GM19035 (cell line): ENCODE measurements at regions not wholly inside any gene's neighbourhood (a gene's known extent, or its start where the extent isn't known, plus 50 kb on each side); places are given as distances from the start of the nearest gene placed in this dataset.

Source experiments
- ATAC-seq: cut with Tn5 transposase; IDR thresholded peaks from one replicate; pipeline ENCODE4 v1.9.1; 2021; ENCODE audit not compliant: unreplicated experiment

DNA sequence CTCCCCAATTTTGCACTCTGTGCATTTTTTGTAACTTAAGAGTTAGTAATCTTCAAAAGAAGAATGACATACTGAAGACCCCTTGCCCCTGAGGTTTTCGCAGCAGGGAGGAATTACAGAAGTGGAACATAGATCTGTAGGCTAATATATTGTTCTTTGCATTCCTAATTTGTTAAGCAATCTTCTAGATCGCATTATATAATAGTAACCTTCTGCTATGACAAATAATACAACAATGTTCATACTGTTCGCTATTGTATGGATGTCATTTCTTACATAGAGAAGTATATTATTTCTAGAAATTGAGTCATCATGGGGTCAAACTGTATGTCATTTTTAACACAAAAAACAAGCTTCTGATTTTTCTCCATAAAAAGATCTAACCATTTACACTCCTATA lies 95.8 kb upstream of the TGFBR2 start:
- ATAC-seq, result no peak

DNA sequence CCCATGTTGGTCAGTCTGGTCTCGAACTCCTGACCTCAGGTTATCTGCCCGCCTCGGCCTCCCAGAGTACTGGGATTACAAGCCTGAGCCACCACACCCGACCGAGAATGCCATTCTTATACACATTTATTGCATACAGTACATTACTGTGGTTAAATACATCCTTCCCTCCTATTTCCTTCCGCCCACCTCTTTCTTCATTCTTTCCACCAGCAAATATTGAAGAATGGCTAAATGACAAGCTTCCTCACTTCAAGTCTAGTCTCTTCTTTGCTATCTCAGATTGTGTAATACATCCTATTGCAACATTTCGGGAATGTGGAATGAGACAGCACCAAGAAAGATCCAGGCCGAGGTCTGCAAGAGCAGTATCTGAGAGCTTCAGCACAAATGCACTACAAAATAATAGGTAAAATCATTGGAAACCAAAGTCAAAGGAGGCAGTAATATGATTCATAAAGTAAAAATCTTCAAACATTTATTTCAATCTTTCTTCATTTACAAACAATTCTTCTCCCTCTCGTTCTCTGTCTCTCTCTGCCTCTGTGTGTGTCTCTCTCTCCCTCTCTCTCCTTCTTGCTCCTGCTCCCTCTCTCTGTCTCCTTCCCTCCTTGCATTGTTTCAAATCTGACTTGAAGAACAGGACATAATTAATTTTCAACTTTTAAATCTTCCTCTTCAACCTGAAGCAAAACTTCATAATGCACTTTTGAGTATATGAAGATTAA lies 94.7 kb upstream of the TGFBR2 start:
- no peak for ATAC-seq

DNA sequence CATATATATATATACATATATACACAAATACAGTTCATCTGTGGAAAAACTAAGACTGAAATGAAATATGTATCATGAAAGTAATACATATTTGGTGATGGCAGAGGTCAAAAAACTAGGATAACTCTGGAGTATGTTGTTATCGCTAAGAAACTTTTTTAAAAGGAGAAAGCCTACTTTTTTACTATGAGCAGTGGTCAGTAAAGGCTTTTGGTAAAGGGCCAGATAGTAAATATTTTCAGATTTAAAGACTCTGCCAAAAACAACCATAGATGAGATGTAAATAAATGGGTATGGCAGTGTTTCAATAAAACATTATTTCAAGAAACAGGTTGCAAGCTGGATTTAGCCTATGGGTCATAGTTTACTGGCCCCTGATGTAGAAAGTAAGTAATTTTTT lies 93.8 kb upstream of the TGFBR2 start:
- ATAC-seq, result no peak

DNA sequence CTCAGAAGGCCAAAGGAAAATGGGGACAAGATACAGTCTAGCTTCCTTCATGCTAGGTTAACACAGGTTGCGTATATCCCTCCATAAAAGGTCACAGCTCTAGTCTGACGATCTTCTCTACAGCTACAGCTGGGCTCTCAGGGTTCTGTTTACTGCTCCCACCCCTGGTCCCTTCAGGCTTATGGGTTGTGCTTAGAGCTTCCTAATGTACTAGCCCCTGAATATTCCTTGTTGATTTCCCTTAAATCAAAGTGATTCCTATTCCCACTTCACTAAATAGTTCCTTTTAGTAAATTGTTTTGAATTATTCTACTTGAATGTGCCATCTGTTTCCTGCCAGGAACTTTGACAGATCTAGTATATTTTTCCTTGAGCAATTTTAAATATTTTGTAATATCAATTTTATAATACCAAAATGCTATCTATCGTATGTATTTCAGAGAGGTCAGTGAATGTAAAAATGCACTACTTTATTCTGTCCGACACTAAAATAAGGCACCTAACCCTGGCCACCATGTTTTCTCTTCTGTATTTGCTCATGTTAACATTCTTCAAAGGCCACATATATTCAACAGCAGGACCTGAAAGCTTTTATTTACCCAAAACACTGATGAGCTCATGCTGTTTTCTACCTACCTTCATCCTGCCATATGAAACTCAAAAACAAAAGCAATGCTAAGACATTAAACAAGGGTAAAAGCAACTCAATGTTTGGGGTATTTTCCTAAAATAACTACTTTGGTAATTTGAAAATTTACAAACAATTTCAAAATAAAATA lies 92.8 kb upstream of the TGFBR2 start:
- ATAC-seq, result no peak

DNA sequence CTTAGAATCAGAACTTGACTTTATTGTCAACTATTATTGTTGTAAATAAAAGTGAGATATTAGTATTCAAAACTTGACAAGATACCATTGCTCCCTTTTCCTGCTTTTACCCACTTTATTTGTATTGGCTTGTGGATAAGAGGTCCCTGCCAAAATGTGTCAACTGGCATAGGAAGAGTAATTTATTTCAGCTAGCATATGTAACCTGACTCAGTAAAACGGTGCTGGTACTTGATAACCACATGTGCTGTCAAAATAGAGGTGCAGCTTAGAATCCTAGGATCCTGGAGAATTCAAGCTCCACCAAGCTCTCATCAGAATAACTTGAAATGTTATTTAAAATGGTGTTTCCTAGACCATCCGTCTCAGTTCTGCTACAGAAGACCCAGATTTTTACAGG lies 90.2 kb upstream of the TGFBR2 start:
- no peak for ATAC-seq

DNA sequence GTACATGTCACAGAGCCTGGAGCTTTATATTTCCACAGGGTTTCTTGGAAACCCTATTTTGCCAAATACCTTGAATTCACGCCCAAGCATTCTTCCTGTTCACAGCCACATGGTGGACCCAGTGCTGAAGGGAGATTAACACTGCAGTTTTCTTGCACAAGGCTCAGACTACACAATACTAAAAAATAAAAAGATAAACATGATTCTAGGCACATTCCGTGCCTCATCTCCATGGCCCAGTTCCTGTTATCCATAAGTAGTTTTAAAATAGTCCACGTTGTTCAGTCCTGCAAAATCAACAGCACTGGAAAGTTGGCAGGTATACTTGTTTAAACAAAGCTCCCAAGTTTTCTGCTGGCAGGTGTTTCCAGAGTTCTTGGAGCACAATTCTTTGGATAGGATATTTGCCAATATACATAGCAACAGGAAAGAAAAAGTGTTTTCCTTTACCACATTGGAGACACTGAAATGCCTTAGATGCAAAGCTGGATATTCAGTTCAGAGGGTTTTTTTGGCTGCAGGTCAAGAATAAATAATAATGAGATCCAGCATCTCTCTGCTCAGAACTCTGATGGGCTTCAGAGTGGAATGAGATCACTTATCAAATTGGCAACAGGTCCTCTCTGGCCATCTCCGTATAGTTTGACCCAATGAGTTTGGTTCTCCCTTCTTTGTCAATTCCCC lies 88.1 kb upstream of the TGFBR2 start:
- no peak for ATAC-seq

DNA sequence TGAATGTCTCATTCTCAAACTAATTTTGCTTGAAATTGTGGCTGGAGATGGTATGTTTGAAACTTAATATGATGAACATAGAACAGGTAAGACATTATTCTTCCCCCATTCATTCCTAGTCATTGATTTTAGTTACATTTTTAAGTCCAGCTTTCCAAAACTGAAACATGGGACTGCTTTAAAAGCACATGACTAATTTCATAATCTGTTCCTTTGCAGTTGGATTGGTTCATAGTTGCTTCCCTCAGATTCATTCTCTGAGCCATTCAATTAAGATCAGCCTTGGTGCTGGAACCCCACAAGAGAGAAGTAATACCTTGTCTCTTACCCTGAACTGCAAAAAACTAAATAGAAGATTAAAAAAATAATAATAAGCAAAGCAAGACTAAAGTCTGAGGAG lies 87.5 kb upstream of the TGFBR2 start:
- no peak for ATAC-seq

DNA sequence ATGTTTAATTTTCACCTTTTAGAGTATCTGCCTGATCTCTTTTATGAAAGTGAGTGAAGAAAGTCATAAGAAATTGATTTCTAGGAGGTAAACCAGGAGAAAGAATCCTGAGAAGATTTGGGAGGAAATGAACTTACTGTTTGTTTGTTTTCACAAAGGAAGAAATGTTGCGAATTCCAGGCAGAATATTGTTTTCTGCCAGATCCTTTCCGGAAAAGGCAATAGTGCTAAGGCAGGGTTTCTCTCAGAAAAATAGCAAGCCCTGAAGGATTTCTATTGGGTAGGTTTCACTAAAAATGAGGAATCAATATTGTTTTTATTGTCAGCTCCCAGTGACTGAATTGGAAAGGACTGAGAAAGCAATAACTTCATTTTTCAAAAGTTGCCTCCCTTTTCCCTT lies 85.7 kb upstream of the TGFBR2 start:
- no peak for ATAC-seq

DNA sequence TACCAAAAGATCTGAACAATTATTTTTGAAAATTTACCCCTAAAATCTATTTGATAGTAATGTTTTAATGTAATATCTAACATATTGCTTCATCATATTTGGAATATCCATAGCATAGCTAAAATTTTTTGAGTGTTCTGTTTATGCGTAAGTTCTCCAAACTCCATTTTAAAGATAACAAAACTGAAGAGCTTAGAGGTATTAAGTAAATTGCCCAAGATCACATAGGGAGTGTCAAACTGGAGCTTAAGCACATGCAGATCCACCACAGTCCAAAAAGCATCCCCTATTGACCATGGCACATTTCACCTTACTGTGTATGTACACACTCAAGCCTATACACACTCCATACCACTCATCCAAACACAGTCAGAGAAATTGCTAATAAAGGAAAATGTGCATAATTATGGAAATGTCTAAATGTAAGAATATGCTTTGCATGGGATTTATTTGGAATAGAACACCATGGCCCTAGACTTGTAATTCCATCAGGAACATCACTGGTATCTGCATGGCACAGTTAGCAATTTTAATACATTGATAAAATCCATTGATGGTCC lies 85.2 kb upstream of the TGFBR2 start:
- no peak for ATAC-seq

DNA sequence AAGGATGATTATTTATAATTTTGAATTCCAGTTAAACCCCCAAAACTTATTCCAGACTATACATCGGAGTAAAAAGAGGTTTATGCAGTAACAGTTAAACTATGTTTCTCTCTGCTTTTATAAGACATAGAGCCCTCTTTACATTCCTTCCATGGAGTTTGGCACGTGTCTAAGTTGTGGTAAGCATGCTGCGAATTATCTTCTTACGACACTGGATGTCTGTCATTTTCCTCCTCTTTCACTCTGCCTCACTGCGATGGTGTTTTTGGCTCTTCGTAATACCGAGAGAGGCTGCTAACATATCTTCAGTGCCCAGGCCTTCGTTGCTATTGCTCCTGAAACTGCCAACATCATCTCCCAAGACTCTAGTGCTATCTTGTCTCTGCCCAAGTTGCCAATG lies 83.9 kb upstream of the TGFBR2 start:
- ATAC-seq, result no peak

DNA sequence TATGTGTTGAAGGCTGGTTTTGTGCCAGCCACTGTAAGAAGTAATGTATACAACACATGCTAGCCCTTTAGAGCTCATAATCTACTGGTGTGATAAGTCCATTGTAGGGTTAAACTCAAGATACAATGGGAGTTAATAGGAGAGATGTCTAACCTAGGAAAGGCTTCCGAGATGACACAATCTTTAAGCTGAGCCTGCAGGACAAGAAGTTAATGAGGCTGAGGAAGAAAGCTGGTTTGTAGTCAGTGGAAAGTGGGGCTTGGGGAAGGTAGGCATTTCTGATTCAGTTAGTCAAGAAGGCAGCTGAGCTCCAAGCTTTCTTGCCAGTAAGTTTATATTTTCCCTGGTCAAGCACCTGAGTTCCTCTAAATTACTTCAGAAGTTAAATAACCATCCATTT lies 83.0 kb upstream of the TGFBR2 start:
- no peak for ATAC-seq

DNA sequence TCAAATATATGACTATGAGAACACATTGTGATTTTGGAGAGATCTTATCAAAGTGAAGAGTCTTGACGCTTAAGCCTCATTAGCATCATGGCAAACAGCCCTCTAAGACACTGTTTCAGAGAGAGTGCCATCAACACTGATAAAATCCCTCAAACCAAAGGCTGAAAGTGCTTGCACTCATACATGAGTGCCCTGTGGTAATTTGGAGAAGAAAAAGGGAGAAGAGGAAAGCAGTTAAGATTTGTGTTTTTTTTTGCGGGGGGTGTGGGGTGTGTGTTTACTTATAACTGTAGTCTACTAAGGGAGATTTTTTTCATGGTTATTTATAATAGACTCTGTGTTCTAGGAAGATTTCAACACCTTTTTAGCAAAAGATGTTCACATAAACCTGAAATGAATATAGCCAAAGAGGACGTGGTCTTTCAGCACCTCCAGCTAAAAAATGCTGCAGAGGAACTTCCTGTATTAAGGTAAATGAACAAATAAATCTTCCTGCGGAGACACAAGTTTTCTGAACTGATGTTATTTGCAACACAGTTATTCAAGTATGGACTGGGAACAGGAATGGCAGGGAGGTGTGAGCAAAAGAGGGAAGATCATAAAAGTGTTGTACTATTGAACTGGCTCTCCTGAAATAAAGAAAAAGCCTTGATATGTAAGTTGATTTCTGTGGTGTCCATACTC lies 81.9 kb upstream of the TGFBR2 start:
- ATAC-seq, result no peak

DNA sequence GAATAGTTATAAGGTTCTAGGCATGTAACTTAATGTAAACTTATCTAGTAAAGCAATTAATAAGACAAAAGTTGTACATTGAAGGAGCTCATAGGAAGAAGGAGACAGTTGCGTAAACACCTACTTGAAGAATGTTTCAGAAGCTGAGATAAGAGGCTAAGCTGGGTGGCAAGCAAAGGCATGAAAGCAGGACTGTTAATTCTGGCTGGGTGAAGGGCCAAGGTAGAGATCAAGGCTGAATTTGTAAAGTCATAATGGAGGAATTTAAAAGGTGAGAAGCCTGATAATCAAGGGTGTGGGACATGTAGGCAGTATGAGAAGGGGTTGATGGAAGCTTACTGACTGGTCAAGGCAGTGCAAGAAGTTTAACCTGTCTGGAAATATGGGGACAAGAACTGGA lies 80.4 kb upstream of the TGFBR2 start:
- ATAC-seq, result no peak

DNA sequence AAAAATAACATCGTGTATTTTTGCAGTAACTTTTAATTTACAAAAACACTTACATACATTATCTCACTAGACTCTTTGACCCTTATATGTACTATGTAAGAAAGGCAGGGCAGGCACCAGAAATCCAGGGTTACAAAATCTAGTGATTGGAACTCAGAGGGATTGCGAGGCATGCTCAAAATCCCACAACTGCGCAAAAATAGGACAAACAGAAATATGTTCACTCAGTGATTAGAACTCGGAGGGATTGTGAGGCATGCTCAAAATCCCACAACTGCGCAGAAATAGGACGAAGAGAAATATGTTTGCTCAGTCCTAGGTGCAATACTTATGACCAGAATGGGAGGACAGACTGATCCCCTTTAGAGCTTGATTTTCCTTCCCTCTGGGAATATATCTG lies 79.2 kb upstream of the TGFBR2 start:
- ATAC-seq, result no peak

DNA sequence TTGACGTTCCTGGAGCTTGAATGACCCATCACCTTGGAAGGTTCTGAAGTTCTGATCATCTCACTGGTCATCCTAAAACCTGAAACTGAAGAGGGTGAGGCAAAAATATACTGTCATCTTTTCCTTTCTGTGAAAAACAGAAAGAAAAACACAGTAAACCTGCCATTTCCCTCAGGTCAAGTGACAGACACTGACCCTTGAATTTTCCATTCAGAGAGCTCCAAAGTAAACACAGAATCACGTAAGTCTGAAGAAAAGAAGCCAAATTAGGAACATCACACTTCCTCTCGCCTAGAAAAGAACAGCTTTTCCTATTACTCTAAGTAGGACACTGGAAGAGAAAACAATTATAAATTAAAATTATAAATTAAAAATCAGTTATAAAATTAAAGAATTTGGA lies 78.7 kb upstream of the TGFBR2 start:
- ATAC-seq, result no peak

DNA sequence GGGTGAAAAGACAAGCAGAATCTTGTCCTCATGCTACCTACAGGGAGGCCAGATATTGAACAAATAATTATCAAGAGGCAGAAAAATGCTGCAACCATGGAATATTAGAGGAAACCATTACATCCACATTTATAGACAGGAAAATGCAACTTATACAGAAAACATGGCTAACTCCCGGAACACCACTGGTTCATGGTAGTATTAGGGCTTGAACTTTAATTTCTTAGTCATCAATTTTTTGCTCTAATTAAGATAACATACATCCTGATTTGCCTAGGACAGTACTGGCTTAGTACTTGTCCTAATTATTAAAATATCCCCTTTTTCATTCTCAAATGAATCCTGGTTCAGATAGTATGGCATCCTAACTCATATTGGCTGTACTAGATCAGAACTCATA lies 76.3 kb upstream of the TGFBR2 start:
- ATAC-seq, result no peak

DNA sequence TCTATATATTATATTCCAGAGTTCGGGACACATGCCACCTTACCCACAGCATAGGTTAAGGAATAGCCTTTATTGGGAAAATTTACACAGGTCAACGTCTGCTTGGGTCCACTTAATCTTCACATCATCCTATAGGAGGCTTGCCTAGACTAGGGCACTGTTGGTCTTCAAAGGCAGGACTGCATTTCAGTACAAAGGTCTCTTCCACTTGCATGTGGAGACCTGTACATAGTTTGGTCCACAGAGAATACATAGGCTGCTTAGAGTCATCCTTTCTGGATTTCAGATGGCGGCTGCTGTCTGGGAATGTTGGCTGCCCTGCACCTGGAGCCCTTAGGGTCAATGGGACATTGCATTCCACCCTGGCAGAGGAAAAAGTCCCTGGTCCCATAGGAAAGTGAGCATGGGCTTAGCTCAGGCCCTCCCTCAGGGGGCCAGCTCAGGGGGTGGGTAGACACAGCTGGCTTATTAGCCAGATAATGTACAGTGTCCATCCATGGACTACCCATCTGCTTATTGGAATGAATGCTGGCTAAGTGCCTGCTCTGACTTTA lies 75.3 kb upstream of the TGFBR2 start:
- ATAC-seq, result no peak

DNA sequence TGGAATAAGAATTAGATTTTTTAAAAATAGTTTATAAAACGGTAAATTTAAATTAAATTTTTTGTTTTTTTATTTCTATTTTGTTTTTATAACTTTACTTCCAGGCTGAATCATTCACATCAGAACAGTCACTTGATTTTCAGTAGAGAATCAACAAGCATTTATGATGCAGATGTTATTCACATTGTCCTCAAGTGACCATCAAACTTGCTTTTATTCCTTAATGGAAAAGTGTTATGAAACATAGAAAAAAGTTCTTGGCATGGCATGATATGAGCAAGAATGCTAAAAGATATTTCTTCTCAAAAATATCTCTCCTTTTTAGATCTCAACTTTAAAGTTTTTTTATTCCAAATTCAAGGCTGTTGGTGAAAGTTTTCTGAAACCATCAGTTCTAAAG lies 70.9 kb upstream of the TGFBR2 start:
- ATAC-seq, result no peak

DNA sequence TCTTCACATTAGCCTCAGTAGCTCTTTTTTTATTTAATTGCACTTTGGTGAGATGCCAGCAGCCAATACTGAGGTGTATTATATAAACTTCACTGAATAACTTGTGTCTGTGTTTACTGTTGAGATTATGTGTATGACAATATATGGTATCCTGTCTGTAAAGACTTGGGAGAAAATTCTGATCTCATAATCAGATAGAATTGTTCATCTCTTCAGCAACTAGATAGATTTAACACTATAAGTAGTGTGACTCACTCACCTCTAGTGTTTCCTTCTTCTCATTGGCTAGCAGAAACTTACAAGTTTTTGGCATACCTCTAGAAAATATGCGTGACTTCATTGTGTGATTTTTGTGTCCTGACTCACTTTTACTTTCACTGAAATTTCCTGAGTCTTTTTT lies 67.6 kb upstream of the TGFBR2 start:
- no peak for ATAC-seq

DNA sequence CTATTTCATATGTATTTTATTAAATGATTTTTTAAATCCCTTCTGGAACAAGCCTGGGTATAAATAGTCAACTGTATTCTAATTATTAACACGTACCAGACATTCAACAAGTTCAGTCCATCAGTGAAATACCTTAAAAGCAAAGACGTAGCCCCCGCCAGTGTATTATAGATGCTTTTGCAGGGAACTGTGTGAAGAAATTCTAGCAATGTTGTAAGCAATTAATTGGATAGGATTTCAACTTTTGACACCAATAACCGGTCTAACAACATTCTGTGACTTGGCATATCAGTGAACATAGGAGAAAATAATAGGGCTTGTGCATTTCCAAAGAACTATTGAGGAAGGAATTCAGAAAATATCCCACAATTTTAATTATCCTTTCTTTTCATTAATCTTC lies 67.2 kb upstream of the TGFBR2 start:
- no peak for ATAC-seq

DNA sequence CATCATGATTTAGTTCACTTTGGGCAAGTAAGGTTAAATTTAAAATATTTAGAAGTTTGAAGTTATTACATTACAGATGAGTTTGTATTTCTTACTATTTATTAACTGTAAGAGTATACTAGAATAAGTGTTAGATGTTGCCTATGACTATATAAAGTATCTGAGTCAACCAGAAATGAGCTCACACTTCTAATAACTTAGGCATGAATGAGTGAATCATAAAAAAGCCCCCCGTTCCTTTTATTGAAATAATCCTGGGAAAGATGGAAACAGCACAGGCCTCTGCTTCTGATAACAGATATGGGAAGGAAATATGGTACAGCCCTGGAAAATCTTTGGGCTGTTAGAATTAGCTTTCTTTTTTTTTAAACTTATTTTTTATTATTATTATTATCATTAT lies 66.6 kb upstream of the TGFBR2 start:
- no peak for ATAC-seq
